HK-2 (cell line): ENCODE measurements at regions not wholly inside any gene's neighbourhood (a gene's known extent, or its start where the extent isn't known, plus 50 kb on each side); places are given as distances from the start of the nearest gene placed in this dataset.
A peak's percentile ranks its signal among the peaks of the same experiment; 100 is the strongest.

ENCODE experiments used
- DNase-seq: peaks from one replicate; pipeline ENCODE4 v3.0.0-alpha.2; 2018; ENCODE audit not compliant: unreplicated experiment

GRCh38 chr2:18253686-18254197, 306.7 kb downstream of the RDH14 start:
- no peak for DNase-seq

GRCh38 chr2:18251486-18251885, 309.0 kb downstream of the RDH14 start:
- DNase-seq, result no peak

GRCh38 chr2:18247282-18248110, 313.0 kb downstream of the RDH14 start:
- no peak for DNase-seq

GRCh38 chr2:18245375-18245774, 315.1 kb downstream of the RDH14 start:
- DNase-seq, result no peak

- DNase-seq, result no peak
Measured at GRCh38 chr2:18244845-18245244, 315.6 kb downstream of the RDH14 start.

GRCh38 chr2:18243816-18244215, 316.6 kb downstream of the RDH14 start:
- no peak for DNase-seq

- DNase-seq, result no peak
Measured at GRCh38 chr2:18242716-18243115, 317.7 kb downstream of the RDH14 start.

- no peak for DNase-seq
Measured at GRCh38 chr2:18238209-18238608, 322.2 kb downstream of the RDH14 start.

- no peak for DNase-seq
Measured at GRCh38 chr2:18237298-18237697, 323.2 kb downstream of the RDH14 start.

GRCh38 chr2:18232731-18233438, 327.6 kb downstream of the RDH14 start:
- DNase-seq, result no peak

- DNase-seq, result no peak
Measured at GRCh38 chr2:18230668-18231067, 329.8 kb downstream of the RDH14 start.

- no peak for DNase-seq
Measured at GRCh38 chr2:18219676-18220075, 340.8 kb downstream of the RDH14 start.

- DNase-seq, result no peak
Measured at GRCh38 chr2:18218160-18218933, 339.9 kb downstream of the KCNS3 start.

- no peak for DNase-seq
Measured at GRCh38 chr2:18214936-18215335, 336.5 kb downstream of the KCNS3 start.

- no peak for DNase-seq
Measured at GRCh38 chr2:18213986-18214385, 335.5 kb downstream of the KCNS3 start.

- no peak for DNase-seq
Measured at GRCh38 chr2:18209934-18210639, 331.6 kb downstream of the KCNS3 start.

GRCh38 chr2:18208956-18209355, 330.5 kb downstream of the KCNS3 start:
- DNase-seq, result no peak

GRCh38 chr2:18200771-18201170, 322.3 kb downstream of the KCNS3 start:
- no peak for DNase-seq

GRCh38 chr2:18198677-18199076, 320.2 kb downstream of the KCNS3 start:
- no peak for DNase-seq

GRCh38 chr2:18194161-18194560, 315.7 kb downstream of the KCNS3 start:
- peak; percentile 35 for DNase-seq

- no peak for DNase-seq
Measured at GRCh38 chr2:18186816-18187613, 308.5 kb downstream of the KCNS3 start.
